ENCODE measurements at regions not wholly inside any gene's neighbourhood (a gene's known extent, or its start where the extent isn't known, plus 50 kb on each side); places are given as distances from the start of the nearest gene placed in this dataset.
A peak's percentile ranks its signal among the peaks of the same experiment; 100 is the strongest.
"Not testable (repeated sequence)": the region's sequence is repeated elsewhere in the genome, so short reads cannot be mapped to it uniquely, and the experiment has no call there.

DNA sequence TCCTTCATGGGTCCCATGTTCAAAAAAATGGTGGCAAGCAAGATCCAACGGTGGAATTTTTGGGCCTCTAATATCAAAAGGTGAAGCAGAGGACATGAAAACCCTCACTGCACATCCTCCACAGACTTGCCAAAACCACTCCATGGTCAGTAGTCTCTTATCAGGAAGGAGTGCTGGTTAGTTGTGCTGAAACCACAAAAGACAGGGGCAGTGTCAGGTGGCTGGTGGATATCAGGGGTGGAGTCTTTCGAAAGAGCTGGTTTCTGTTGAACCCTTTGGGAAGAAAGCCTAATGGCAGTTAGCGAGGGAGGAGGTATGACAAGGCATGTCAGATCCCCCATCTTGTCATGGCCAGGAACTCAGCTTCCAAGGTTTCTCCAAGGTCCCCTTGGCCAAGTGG, 395.9 kb upstream of the CAMK1G start:
- no peak for DNase-seq (ENCODE audit: low spot score)

DNA sequence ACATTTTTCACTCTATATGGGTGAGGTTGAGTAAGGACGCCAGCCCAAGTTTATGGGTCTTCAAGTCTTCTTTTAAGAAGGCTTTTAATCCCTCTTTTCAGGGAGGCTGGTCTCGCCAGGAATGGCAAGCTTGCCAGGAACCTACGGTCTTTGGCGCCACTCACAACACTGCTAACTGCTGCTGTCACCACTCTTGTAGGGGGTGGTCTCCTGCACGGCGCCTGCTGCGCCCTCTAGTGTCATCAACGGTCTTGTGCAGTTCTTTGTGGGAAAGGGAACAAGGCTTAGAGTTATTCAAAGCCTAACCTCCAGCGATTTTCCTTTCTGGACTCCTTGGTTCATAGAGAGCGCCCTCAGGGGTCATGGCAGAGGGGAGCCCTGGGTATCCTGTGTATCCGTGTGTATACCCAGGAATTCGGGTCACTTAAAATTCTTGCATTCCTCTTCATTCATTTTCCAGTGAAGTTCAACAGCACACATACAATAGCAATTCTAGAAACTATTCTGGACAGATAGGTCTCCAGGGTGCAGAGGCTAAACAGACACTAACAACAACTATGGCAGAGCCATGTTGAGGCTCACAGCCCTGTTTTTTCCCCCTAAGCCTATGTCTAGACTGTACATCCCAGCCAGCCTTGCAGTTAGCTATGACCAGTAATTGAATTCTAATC, 392.8 kb upstream of the CAMK1G start:
- no peak for DNase-seq (ENCODE audit: low spot score)

GRCh38 chr1:209191262-209191634, 392.3 kb upstream of the CAMK1G start:
- DNase-seq (ENCODE audit: low spot score): no peak

DNA sequence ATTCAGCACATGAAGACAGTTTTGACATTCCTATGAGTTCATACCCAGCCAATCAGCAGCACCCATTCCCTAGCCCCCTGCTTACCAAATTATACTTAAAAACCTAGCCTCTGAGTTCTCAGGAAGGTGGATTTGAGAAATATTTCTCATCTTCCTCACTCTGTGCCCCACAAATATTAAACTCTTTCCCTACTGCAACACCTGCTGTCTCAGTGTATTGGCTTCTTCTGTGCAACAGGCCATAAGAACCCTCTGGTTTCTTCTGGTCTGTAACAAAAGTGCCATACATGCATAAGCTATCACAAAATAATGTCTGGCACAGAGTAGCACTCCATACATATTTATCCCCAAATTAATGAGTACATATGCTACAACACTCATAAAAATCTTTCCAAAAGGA, 387.4 kb upstream of the CAMK1G start:
- no peak for DNase-seq (ENCODE audit: low spot score)

DNA sequence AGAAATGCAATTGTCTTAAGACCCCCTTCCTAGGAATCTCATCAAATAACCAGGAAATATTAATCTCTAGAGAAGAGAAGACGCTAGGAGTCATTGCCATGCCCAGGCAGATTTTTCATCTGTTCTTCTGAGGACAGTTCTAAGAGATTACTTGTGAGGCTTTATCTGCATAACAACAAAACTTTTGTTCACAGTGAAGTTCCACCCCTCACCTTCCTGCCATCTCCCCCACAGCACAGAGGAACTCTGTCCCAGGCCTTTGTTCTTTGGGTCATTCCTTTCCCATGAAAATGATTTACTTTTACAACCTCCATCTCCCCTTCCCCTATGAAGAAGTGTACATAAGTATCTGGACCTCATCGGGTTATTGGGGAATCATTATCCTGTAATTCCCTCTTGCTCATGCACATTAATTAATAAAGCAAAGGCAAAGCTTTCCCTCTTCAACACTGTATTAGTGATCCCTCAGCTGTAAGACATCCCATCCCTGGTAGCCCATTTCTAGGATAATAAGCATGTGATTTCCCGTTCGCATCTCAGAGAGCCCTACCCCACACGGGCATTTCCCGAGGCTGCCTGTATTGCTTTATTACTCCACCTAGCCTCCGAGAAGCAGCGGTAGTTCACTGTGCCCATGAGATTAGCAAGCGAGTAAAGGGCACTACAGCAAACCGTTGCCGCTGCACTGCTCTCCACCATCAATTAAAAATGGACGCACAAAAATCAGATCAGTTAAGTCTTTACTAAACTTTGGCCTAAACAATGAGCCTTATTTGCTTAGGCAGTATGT, 384.4 kb upstream of the CAMK1G start:
- no peak for DNase-seq (ENCODE audit: low spot score)

GRCh38 chr1:209199822-209200221, 383.7 kb upstream of the CAMK1G start:
- DNase-seq (ENCODE audit: low spot score): no peak

DNA sequence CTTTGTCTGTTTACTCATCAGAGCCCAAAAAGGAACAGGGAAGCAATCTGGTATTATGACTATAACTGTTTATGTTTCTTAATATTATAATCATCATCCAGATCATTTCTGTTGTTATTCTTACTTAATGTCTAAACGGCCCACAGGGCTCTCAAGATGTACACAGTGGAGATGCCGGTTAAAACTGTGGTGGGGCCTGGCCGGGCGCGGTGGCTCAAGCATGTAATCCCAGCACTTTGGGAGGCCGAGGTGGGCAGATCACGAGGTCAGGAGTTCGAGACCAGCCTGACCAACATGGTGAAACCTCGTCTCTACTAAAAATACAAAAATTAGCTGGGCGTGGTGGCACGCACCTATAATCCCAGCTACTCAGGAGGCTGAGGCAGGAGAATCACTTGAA, 381.2 kb upstream of the CAMK1G start:
- DNase-seq (ENCODE audit: low spot score): not testable (repeated sequence)

DNA sequence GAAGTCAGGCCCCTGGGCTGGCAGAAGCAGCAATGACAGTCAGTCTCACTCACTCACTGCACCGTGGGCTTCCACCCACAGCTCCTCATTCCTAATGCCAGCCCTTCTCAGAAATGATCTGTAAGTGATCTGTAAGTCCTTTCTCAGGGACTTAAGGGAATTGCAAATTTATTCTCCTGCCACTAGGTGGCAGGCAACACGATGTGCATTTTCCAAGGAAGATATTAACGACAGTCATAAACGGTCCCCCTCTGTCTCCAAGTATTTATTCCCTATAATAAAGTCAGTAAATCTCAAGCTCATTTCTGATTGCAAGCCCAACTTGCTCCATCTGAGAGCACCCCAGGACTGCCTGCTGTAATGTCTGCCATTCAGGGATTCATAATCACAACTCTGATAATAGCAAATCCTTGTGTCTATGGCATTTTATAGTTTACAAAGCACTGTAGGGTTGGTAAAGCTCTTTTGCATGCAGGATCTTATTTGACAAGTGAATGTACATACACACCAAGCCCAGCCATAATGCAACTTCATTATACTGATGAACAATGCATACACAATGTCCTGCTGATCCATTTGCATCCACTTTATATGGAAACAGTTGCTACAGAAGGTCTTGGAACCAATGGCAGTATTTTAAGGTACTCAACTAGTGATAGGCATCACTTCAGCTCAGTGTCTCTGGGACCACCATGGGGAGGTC, 380.5 kb upstream of the CAMK1G start:
- peak; percentile 9 for DNase-seq (ENCODE audit: low spot score)

- DNase-seq (ENCODE audit: low spot score): no peak
Observed at GRCh38 chr1:209203533-209203895, 380.0 kb upstream of the CAMK1G start.

GRCh38 chr1:209205039-209205438, 378.5 kb upstream of the CAMK1G start:
- DNase-seq (ENCODE audit: low spot score): no peak

- DNase-seq (ENCODE audit: low spot score): no peak
Observed at GRCh38 chr1:209207126-209207700, 376.3 kb upstream of the CAMK1G start.

- no peak for DNase-seq (ENCODE audit: low spot score)
Observed at GRCh38 chr1:209207701-209208286, 375.7 kb upstream of the CAMK1G start.

GRCh38 chr1:209208648-209209047, 374.9 kb upstream of the CAMK1G start:
- DNase-seq (ENCODE audit: low spot score): no peak

- no peak for DNase-seq (ENCODE audit: low spot score)
Observed at GRCh38 chr1:209213989-209214388, 369.5 kb upstream of the CAMK1G start.

- no peak for DNase-seq (ENCODE audit: low spot score)
Observed at GRCh38 chr1:209215826-209216225, 367.7 kb upstream of the CAMK1G start.

GRCh38 chr1:209218113-209218512, 365.4 kb upstream of the CAMK1G start:
- no peak for DNase-seq (ENCODE audit: low spot score)

DNA sequence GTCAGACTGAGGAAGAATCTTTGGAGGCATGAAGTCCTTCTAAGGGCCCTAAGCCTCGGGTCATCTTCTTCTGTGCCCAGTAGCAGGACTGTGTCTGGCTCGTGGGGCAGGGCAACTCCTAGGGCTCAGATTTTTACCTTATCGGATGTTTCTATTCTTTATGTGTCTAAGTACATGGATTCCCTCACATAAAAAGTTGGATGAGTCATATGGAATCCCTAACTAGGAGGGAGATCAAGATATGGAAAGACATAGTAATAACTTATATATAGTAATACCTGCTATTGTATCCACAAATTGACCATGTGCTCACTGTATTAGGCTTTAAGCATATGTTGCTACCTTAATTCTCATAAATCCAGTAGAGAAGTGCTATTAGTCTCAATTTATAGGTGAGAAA, 364.5 kb upstream of the CAMK1G start:
- DNase-seq (ENCODE audit: low spot score): no peak

- no peak for DNase-seq (ENCODE audit: low spot score)
Observed at GRCh38 chr1:209219791-209220524, 363.6 kb upstream of the CAMK1G start.

GRCh38 chr1:209222826-209223225, 360.7 kb upstream of the CAMK1G start:
- DNase-seq (ENCODE audit: low spot score): no peak

GRCh38 chr1:209223791-209224190, 359.7 kb upstream of the CAMK1G start:
- DNase-seq (ENCODE audit: low spot score): no peak

DNA sequence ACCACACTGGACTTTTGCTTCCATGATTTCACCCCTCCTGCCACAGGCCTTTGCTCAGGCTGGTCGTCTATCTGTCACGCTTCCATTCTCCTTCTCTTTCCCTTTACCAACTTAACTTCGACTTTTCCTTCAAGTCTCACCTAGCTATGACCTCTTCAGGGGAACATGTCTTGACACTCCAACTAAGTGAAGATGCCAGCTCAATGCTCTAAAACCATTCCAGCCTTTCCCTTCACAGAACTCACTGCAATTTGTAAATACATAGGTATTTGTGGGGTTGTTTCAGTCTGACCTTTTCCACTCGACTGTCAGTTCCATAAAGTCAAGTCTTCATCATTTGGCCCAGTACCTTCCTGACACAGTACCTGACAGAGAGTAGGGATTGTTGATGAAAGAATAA, 358.6 kb upstream of the CAMK1G start:
- DNase-seq (ENCODE audit: low spot score): no peak

GRCh38 chr1:209227171-209227570, 356.3 kb upstream of the CAMK1G start:
- no peak for DNase-seq (ENCODE audit: low spot score)

Measured in CD4-positive, alpha-beta T cell treated with Interleukin-15 for 4 hours (primary cell).